Stimulated activated effector memory CD8-positive, alpha-beta T cell treated with anti-CD3 and anti-CD28 coated beads, Interleukin-12 subunit alpha, Interleukin-12 subunit beta, amount 100 ng/mL, for 72 hours (primary cell): ENCODE measurements at regions not wholly inside any gene's neighbourhood (a gene's known extent, or its start where the extent isn't known, plus 50 kb on each side); places are given as distances from the start of the nearest gene placed in this dataset.

ENCODE experiments used
- ATAC-seq: fragments of 150-1000 bp; cut with Tn5 transposase; 2 replicates; pipeline ENCODE4 v1.10.0; 2021
- DNase-seq, 2 donors: peaks; one replicate each; pipeline ENCODE4 v3.0.0; 2021 to 2022; ENCODE audit warnings: low spot score in 2 of 2
- H3K27ac Mint-ChIP-seq: one replicate; pipeline ENCODE4 v1.8.0; 2022; ENCODE audit warnings: mild to moderate bottlenecking, mixed read lengths
- H3K36me3 Mint-ChIP-seq: one replicate; pipeline ENCODE4 v1.8.0; 2022; ENCODE audit warnings: mild to moderate bottlenecking, mixed read lengths
- H3K4me1 Mint-ChIP-seq: one replicate; pipeline ENCODE4 v1.8.0; 2022; ENCODE audit warnings: mixed read lengths
- H3K4me3 Mint-ChIP-seq: one replicate; pipeline ENCODE4 v1.8.0; 2022; ENCODE audit warnings: mild to moderate bottlenecking, mixed read lengths
- H3K9me3 Mint-ChIP-seq: one replicate; pipeline ENCODE4 v1.8.0; 2022; ENCODE audit warnings: mixed read lengths

GRCh38 chr6:113293423-113293740 is 563.8 kb upstream of the MARCKS start:
- ATAC-seq (no peak), DNase-seq (no peak)
- H3K27ac Mint-ChIP-seq, result no peak overlapping the region
- peaks cover 2% of the 10 kb centered on the region for H3K9me3 Mint-ChIP-seq
- H3K36me3 Mint-ChIP-seq, result no peaks in the 10 kb centered on the region
- H3K4me3 Mint-ChIP-seq, result no peak overlapping the region
- H3K4me1 Mint-ChIP-seq, result no peaks in the 10 kb centered on the region

- Mint-ChIP-seq H3K4me3 (no peak overlapping the region), H3K36me3 (no peaks in the 10 kb centered on the region), H3K27ac (no peak overlapping the region), H3K4me1 (no peaks in the 10 kb centered on the region), H3K9me3 (peaks cover 3% of the 10 kb centered on the region)
- ATAC-seq (no peak), DNase-seq (no peak)
These were observed 557.6 kb upstream of the MARCKS start for GRCh38 chr6:113299531-113299930.

GRCh38 chr6:113301651-113302050 is 555.5 kb upstream of the MARCKS start:
- DNase-seq (no peak), ATAC-seq (no peak)
- no peaks in the 10 kb centered on the region for H3K4me1 Mint-ChIP-seq
- H3K9me3 Mint-ChIP-seq, result peaks cover 3% of the 10 kb centered on the region
- H3K4me3 Mint-ChIP-seq, result no peak overlapping the region
- H3K36me3 Mint-ChIP-seq, result no peaks in the 10 kb centered on the region
- H3K27ac Mint-ChIP-seq, result no peak overlapping the region

GRCh38 chr6:113304116-113304515 is 553.0 kb upstream of the MARCKS start:
- Mint-ChIP-seq H3K4me1 (no peaks in the 10 kb centered on the region), H3K9me3 (peaks cover 3% of the 10 kb centered on the region), H3K4me3 (no peak overlapping the region), H3K27ac (no peak overlapping the region), H3K36me3 (no peaks in the 10 kb centered on the region)
- DNase-seq (no peak), ATAC-seq (no peak)

GRCh38 chr6:113306552-113307145 is 550.5 kb upstream of the MARCKS start:
- Mint-ChIP-seq H3K4me1 (no peaks in the 10 kb centered on the region), H3K4me3 (no peak overlapping the region), H3K9me3 (no peaks in the 10 kb centered on the region), H3K27ac (no peak overlapping the region), H3K36me3 (no peaks in the 10 kb centered on the region)
- DNase-seq (peak; percentile 10 to 48), ATAC-seq (peak; percentile 71)

GRCh38 chr6:113308266-113308665 is 548.9 kb upstream of the MARCKS start:
- no peak overlapping the region for H3K4me3 Mint-ChIP-seq
- H3K27ac Mint-ChIP-seq, result no peak overlapping the region
- no peaks in the 10 kb centered on the region for H3K4me1 Mint-ChIP-seq
- no peaks in the 10 kb centered on the region for H3K9me3 Mint-ChIP-seq
- DNase-seq, result no peak
- no peaks in the 10 kb centered on the region for H3K36me3 Mint-ChIP-seq
- ATAC-seq, result no peak

- DNase-seq (no peak), ATAC-seq (no peak)
- Mint-ChIP-seq H3K4me1 (no peaks in the 10 kb centered on the region), H3K9me3 (peaks cover 3% of the 10 kb centered on the region), H3K36me3 (no peaks in the 10 kb centered on the region), H3K27ac (no peak overlapping the region), H3K4me3 (no peak overlapping the region)
These were observed 543.3 kb upstream of the MARCKS start for GRCh38 chr6:113313841-113314240.

- no peak for ATAC-seq
These were observed 542.0 kb upstream of the MARCKS start for GRCh38 chr6:113315165-113315564.

GRCh38 chr6:113315879-113316278 is 541.3 kb upstream of the MARCKS start:
- no peak for ATAC-seq
- no peak overlapping the region for H3K27ac Mint-ChIP-seq
- no peaks in the 10 kb centered on the region for H3K36me3 Mint-ChIP-seq
- H3K9me3 Mint-ChIP-seq, result peaks cover 3% of the 10 kb centered on the region
- DNase-seq, result no peak
- no peak overlapping the region for H3K4me3 Mint-ChIP-seq
- no peaks in the 10 kb centered on the region for H3K4me1 Mint-ChIP-seq

More at GRCh38 chr6:113315165-113315564, 542.0 kb upstream of the MARCKS start:
- DNase-seq, result no peak
- Mint-ChIP-seq H3K4me3 (no peak overlapping the region), H3K36me3 (no peaks in the 10 kb centered on the region), H3K9me3 (peaks cover 3% of the 10 kb centered on the region), H3K27ac (no peak overlapping the region), H3K4me1 (no peaks in the 10 kb centered on the region)

- Mint-ChIP-seq H3K4me1 (no peaks in the 10 kb centered on the region), H3K36me3 (no peaks in the 10 kb centered on the region), H3K9me3 (peaks cover 8% of the 10 kb centered on the region), H3K27ac (no peak overlapping the region), H3K4me3 (no peak overlapping the region)
- ATAC-seq (no peak), DNase-seq (no peak)
These were observed 539.7 kb upstream of the MARCKS start for GRCh38 chr6:113317442-113317841.

- H3K36me3 Mint-ChIP-seq, result no peaks in the 10 kb centered on the region
- no peak overlapping the region for H3K27ac Mint-ChIP-seq
- no peaks in the 10 kb centered on the region for H3K4me1 Mint-ChIP-seq
- ATAC-seq (no peak), DNase-seq (no peak)
- peaks cover 10% of the 10 kb centered on the region for H3K9me3 Mint-ChIP-seq
- H3K4me3 Mint-ChIP-seq, result no peak overlapping the region
These were observed 539.1 kb upstream of the MARCKS start for GRCh38 chr6:113317891-113318574.

- no peak overlapping the region for H3K27ac Mint-ChIP-seq
These were observed 538.6 kb upstream of the MARCKS start for GRCh38 chr6:113318575-113318917.

GRCh38 chr6:113320653-113321052 is 536.5 kb upstream of the MARCKS start:
- Mint-ChIP-seq H3K27ac (no peak overlapping the region), H3K9me3 (peaks cover 10% of the 10 kb centered on the region), H3K36me3 (no peaks in the 10 kb centered on the region)

More at GRCh38 chr6:113318575-113318917, 538.6 kb upstream of the MARCKS start:
- no peak for DNase-seq
- H3K4me3 Mint-ChIP-seq, result no peak overlapping the region
- ATAC-seq, result no peak
- no peaks in the 10 kb centered on the region for H3K36me3 Mint-ChIP-seq
- H3K4me1 Mint-ChIP-seq, result no peaks in the 10 kb centered on the region
- H3K9me3 Mint-ChIP-seq, result peaks cover 10% of the 10 kb centered on the region

GRCh38 chr6:113326781-113327180 is 530.4 kb upstream of the MARCKS start:
- Mint-ChIP-seq H3K4me1 (no peaks in the 10 kb centered on the region), H3K4me3 (no peak overlapping the region), H3K9me3 (peaks cover 3% of the 10 kb centered on the region), H3K27ac (no peak overlapping the region), H3K36me3 (no peaks in the 10 kb centered on the region)
- DNase-seq (no peak), ATAC-seq (no peak)

More at GRCh38 chr6:113320653-113321052, 536.5 kb upstream of the MARCKS start:
- H3K4me3 Mint-ChIP-seq, result no peak overlapping the region
- DNase-seq (no peak), ATAC-seq (no peak)
- no peaks in the 10 kb centered on the region for H3K4me1 Mint-ChIP-seq

GRCh38 chr6:113328886-113329381 is 528.2 kb upstream of the MARCKS start:
- Mint-ChIP-seq H3K9me3 (peaks cover 8% of the 10 kb centered on the region), H3K4me3 (no peak overlapping the region), H3K27ac (no peak overlapping the region), H3K36me3 (no peaks in the 10 kb centered on the region), H3K4me1 (no peaks in the 10 kb centered on the region)
- ATAC-seq, result no peak
- DNase-seq, result no peak

GRCh38 chr6:113329942-113330635 is 527.1 kb upstream of the MARCKS start:
- Mint-ChIP-seq H3K4me1 (no peaks in the 10 kb centered on the region), H3K9me3 (peaks cover 8% of the 10 kb centered on the region), H3K4me3 (no peak overlapping the region), H3K36me3 (no peaks in the 10 kb centered on the region), H3K27ac (no peak overlapping the region)
- DNase-seq, result no peak
- ATAC-seq, result no peak
